ENCODE measurements at regions not wholly inside any gene's neighbourhood (a gene's known extent, or its start where the extent isn't known, plus 50 kb on each side); places are given as distances from the start of the nearest gene placed in this dataset.

DNA sequence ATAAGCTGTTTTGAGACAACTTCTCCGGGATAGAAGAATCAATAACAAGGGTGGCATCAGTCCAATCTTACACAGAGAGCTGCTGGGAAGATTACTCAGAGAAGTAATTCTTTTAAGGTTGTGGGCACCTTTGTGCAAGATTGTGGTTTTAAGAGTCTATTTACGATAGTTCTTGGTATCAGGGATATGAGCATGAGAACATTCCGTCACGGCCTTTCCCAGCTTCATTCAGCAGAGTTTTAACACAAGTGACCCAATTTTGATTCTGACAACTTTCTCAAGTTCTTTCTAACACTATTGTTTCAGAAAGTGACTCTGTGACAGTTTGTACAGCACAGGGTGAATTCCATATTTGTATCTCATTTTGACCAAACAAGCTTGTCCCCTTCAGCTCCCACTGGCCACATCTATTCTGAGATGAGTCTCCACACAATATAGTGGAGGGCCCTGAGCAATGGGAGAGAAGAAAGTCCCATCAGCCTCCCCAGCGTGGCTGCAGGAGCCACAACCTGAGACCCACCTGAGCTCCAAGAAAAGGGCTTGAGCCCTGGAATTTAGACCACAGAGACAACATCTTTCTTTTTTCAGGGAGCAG lies 869.2 kb downstream of the TMEM121 start:
- no peak for TF ChIP-seq POLR2A (IDR thresholded peaks at IDR 0.05; ENCODE audit: low read depth, low read length)
- no peak for TF ChIP-seq POLR2AphosphoS5 (IDR thresholded peaks at IDR 0.05; ENCODE audit: low read depth, low read length)
- TF ChIP-seq TAF1 (IDR thresholded peaks at IDR 0.05; ENCODE audit: borderline replicate concordance, low read depth, low read length), result no peak
